K562 (cell line): ENCODE measurements at regions not wholly inside any gene's neighbourhood (a gene's known extent, or its start where the extent isn't known, plus 50 kb on each side); places are given as distances from the start of the nearest gene placed in this dataset.

ENCODE experiments used
- ATAC-seq: fragments of 200-7000 bp; cut with Tn5 transposase; 3 replicates; pipeline ENCODE4 v1.9.1; 2020; ENCODE audit warnings: moderate library complexity
- BruUV-seq: library from RNA; stranded (reverse); fragments of 400-500 nt; replicated peaks from 2 replicates; lab custom pipeline; 2021; lab: Mats Ljungman, UMichigan
- CTCF ChIA-PET: fragments of 300-600 bp; formaldehyde crosslinking; extraction: SDS; loops from one replicate; lab custom pipeline; 2021; ENCODE audit warnings: low intra/inter-chr PET ratio; lab: Yijun Ruan, JAX
- POLR2A ChIA-PET: fragments of 300-600, 350-650 bp; sonication (Branson Sonifier 250); formaldehyde crosslinking; extraction: SDS; loops from one replicate; lab custom pipeline; 2021; ENCODE audit warnings: antibody characterized with exemption, inconsistent platforms; lab: Yijun Ruan, JAX
- DNase-seq, 4 experiments: peaks; one replicate each; pipeline versions ENCODE4 v3.0.0 to v3.0.0-alpha.2; 2011 to 2018; ENCODE audit warnings: low spot score in 3 of 4, mixed read lengths in 3 of 4; ENCODE audit errors: extremely low read depth in 1 of 4
- FAIRE-seq: peaks from 2 replicates; lab custom pipeline; 2011; peaks lifted over from hg19 to GRCh38; lab: Jason Lieb, UNC
- H2AFZ ChIP-seq: 2 replicates; pipeline ENCODE4 v1.6.0; 2011; ENCODE audit warnings: low read depth, low read length, control low read depth, inconsistent platforms
- H3K27ac ChIP-seq: fragments of 200-600 bp; 3 replicates; pipeline ENCODE4 v1.8.0; 2011; ENCODE audit warnings: low read depth, mild to moderate bottlenecking, control low read depth, inconsistent platforms, low read length, moderate library complexity, mixed read lengths; ENCODE audit errors: extremely low read depth
- H3K27me3 ChIP-seq, 2 experiments: fragments of 300-600 bp in 1 of 2; 2 replicates in 1 of 2; 3 replicates in 1 of 2; pipeline versions ENCODE4 v1.6.0 to v1.8.0; 2011; ENCODE audit warnings: inconsistent platforms in 2 of 2, low read length in 2 of 2, mild to moderate bottlenecking in 1 of 2, mixed read lengths in 1 of 2, moderate library complexity in 1 of 2; ENCODE audit not compliant: control insufficient read depth in 2 of 2, insufficient read depth in 2 of 2
- H3K36me3 ChIP-seq: fragments of 300-600 bp; 3 replicates; pipeline ENCODE4 v1.8.0; 2011; ENCODE audit warnings: mild to moderate bottlenecking, low read length, inconsistent platforms; ENCODE audit not compliant: control insufficient read depth, insufficient read depth
- H3K4me1 ChIP-seq, 2 experiments: fragments of 200-600 bp in 1 of 2; replicated peaks in 1 of 2; 2 replicates in 1 of 2; 3 replicates in 1 of 2; pipeline versions ENCODE4 v1.5.1 to v1.8.0; 2011; ENCODE audit warnings: inconsistent platforms in 2 of 2, low read length in 2 of 2, mild to moderate bottlenecking in 1 of 2, mixed read lengths in 1 of 2, moderate library complexity in 1 of 2; ENCODE audit not compliant: control insufficient read depth in 2 of 2, insufficient read depth in 2 of 2
- H3K4me2 ChIP-seq: 2 replicates; pipeline ENCODE4 v1.6.1; 2011; ENCODE audit warnings: low read length, control low read depth, inconsistent platforms, mixed read lengths; ENCODE audit not compliant: insufficient read depth
- H3K4me3 ChIP-seq: fragments of 200-600 bp; sonication (generic), shearing (Covaris generic); 2 replicates; pipeline ENCODE4 v1.5.1; 2016; ENCODE audit warnings: control low read depth, inconsistent platforms
- H3K79me2 ChIP-seq: fragments of 200-600 bp; 3 replicates; pipeline ENCODE4 v1.8.0; 2011; ENCODE audit warnings: low read length, inconsistent platforms; ENCODE audit not compliant: control insufficient read depth, insufficient read depth
- H3K9ac ChIP-seq, 2 experiments: 2 replicates each; pipeline versions ENCODE4 v1.6.0 to v1.6.1; 2011; ENCODE audit warnings: low read depth in 2 of 2, low read length in 2 of 2, control low read depth in 1 of 2, inconsistent platforms in 1 of 2, mild to moderate bottlenecking in 1 of 2, mixed read lengths in 1 of 2; ENCODE audit not compliant: insufficient read depth in 1 of 2
- H3K9me1 ChIP-seq: one replicate; pipeline ENCODE4 v1.6.0; 2011; ENCODE audit warnings: inconsistent platforms, mild to moderate bottlenecking, low read length, moderate library complexity; ENCODE audit not compliant: control insufficient read depth, insufficient read depth
- H3K9me3 ChIP-seq: replicated peaks from 2 replicates; pipeline ENCODE4 v1.5.1; 2011; ENCODE audit warnings: low read depth, low read length, inconsistent platforms; ENCODE audit not compliant: control insufficient read depth, insufficient read depth
- H4K20me1 ChIP-seq: replicated peaks from 2 replicates; pipeline ENCODE4 v1.6.1; 2011; ENCODE audit warnings: low read length, inconsistent platforms, mixed read lengths; ENCODE audit not compliant: control insufficient read depth, insufficient read depth
- BRCA1 ChIP-seq, 2 experiments: fragments of 450-650 bp in 1 of 2; sonication (generic) in 1 of 2; formaldehyde crosslinking in 1 of 2; IDR thresholded peaks; 2 replicates each; pipeline versions ENCODE4 v1.5.0 to v1.6.1; 2017 to 2020; ENCODE audit warnings: mild to moderate bottlenecking in 1 of 2, missing genetic modification reagents in 1 of 2
- CHD4 ChIP-seq: fragments of 200-600 bp; sonication (generic); IDR thresholded peaks from 3 replicates; pipeline ENCODE4 v1.6.1; 2012; ENCODE audit warnings: low read depth, mild to moderate bottlenecking, mixed read lengths, low read length, inconsistent platforms; ENCODE audit not compliant: insufficient read depth, insufficient replicate concordance, poor library complexity, severe bottlenecking
- DLX4 ChIP-seq: fragments of 250-450 bp; sonication (Bioruptor Pico); IDR thresholded peaks from 2 replicates; pipeline ENCODE4 v1.6.1; 2021; ENCODE audit warnings: mild to moderate bottlenecking
- EZH2 ChIP-seq: IDR thresholded peaks from 2 replicates; pipeline ENCODE4 v1.6.1; 2012; ENCODE audit warnings: low read depth, mild to moderate bottlenecking, inconsistent platforms, low read length, borderline replicate concordance
- FOXK2 ChIP-seq, 2 experiments: fragments of 450-650 bp; IDR thresholded peaks in 1 of 2; conservative IDR thresholded peaks in 1 of 2; 2 replicates each; pipeline ENCODE4 v1.6.1; 2016; ENCODE audit warnings: low read depth in 2 of 2, mild to moderate bottlenecking in 1 of 2
- GTF2F1 ChIP-seq: IDR thresholded peaks from 2 replicates; pipeline ENCODE4 v1.6.1; 2011; ENCODE audit warnings: low read depth, low read length, improper control_type of control experiment
- ILK ChIP-seq: fragments of 450-650 bp; IDR thresholded peaks from 2 replicates; pipeline ENCODE4 v1.6.1; 2016; ENCODE audit warnings: missing genetic modification characterization, low read depth, mild to moderate bottlenecking, missing compliant biosample characterization, moderate library complexity, borderline replicate concordance
- KDM1A ChIP-seq, 2 experiments: fragments of 450-650 bp; IDR thresholded peaks; 2 replicates each; pipeline ENCODE4 v1.6.1; 2016; ENCODE audit warnings: mild to moderate bottlenecking in 2 of 2
- KLF10 ChIP-seq: fragments of 250-450 bp; sonication (Bioruptor Pico); IDR thresholded peaks from 2 replicates; pipeline ENCODE4 v1.6.1; 2021; ENCODE audit warnings: matching md5 sums
- MED1 ChIP-seq: sonication (generic); formaldehyde crosslinking; IDR thresholded peaks from 2 replicates; pipeline ENCODE4 v1.8.1; 2023; ENCODE audit warnings: missing genetic modification reagents, borderline replicate concordance
- NFE2L1 ChIP-seq: fragments of 450-650 bp; IDR thresholded peaks from 2 replicates; pipeline ENCODE4 v1.6.1; 2016; ENCODE audit warnings: missing genetic modification characterization, low read depth, mild to moderate bottlenecking, missing compliant biosample characterization, moderate library complexity, borderline replicate concordance
- PBX2 ChIP-seq, 2 experiments: IDR thresholded peaks in 1 of 2; conservative IDR thresholded peaks in 1 of 2; 2 replicates each; pipeline ENCODE4 v1.6.1; 2016; ENCODE audit warnings: low read depth in 2 of 2, mild to moderate bottlenecking in 1 of 2, missing compliant biosample characterization in 1 of 2, missing genetic modification characterization in 1 of 2, moderate library complexity in 1 of 2
- PCBP2 ChIP-seq: fragments of 200-400 bp; formaldehyde crosslinking; IDR thresholded peaks from 2 replicates; pipeline ENCODE4 v1.6.1; 2018; ENCODE audit warnings: low read length, low read depth, mild to moderate bottlenecking, moderate library complexity; ENCODE audit not compliant: poor library complexity, severe bottlenecking
- PYGO2 ChIP-seq: fragments of 450-650 bp; IDR thresholded peaks from 2 replicates; pipeline ENCODE4 v1.6.1; 2016; ENCODE audit warnings: mild to moderate bottlenecking, missing genetic modification characterization, moderate library complexity, missing compliant biosample characterization
- RBFOX2 ChIP-seq: fragments of 200-400 bp; formaldehyde crosslinking; IDR thresholded peaks from 2 replicates; pipeline ENCODE4 v1.6.1; 2017; ENCODE audit warnings: low read depth, mild to moderate bottlenecking, low read length, moderate library complexity
- RBM39 ChIP-seq: fragments of 200-400 bp; formaldehyde crosslinking; optimal IDR thresholded peaks from 2 replicates; pipeline ENCODE3; 2018; ENCODE audit warnings: low read depth, low read length
- STAT5B ChIP-seq: fragments of 250-450 bp; sonication (Bioruptor Pico); IDR thresholded peaks from 2 replicates; pipeline ENCODE4 v1.8.0; 2021; ENCODE audit warnings: mild to moderate bottlenecking, inconsistent platforms
- TAF9B ChIP-seq: fragments of 450-650 bp; IDR thresholded peaks from 2 replicates; pipeline ENCODE4 v1.6.1; 2018; ENCODE audit warnings: mild to moderate bottlenecking; ENCODE audit not compliant: partially characterized antibody
- ZNF212 ChIP-seq: fragments of 450-650 bp; formaldehyde crosslinking; IDR thresholded peaks from 2 replicates; pipeline ENCODE4 v1.4.0; 2020; ENCODE audit warnings: mild to moderate bottlenecking
- ZNF507 ChIP-seq: conservative IDR thresholded peaks from 2 replicates; pipeline ENCODE4 v1.6.1; 2017; ENCODE audit warnings: missing genetic modification characterization, missing compliant biosample characterization
- WGBS: fragments of 100-300 bp; shearing (Covaris generic); methylation state at CpG from one replicate; pipeline ENCODE4 v1.1.6; 2016; ENCODE audit warnings: low coverage, mixed read lengths; ENCODE audit not compliant: insufficient coverage; ENCODE audit errors: missing lambda C conversion rate; 5-methylcytosine and 5-hydroxymethylcytosine counted together
- in situ Hi-C: fragments of 300-500 bp; cut with MboI; formaldehyde crosslinking; loops from 4 replicates; pipeline ENCODE4 v1.15.0; 2018; ENCODE audit warnings: inconsistent platforms, mixed read lengths
- intact Hi-C: fragments of 100-400 bp; cut with micrococcal nuclease; formaldehyde crosslinking; loops from 2 replicates; pipeline ENCODE4 v1.14.2; 2022

GRCh38 chr11:129291546-129291945 is 84.1 kb upstream of the BARX2 start (continued):
- TF ChIP-seq PCBP2, result no peak
- TF ChIP-seq CHD4, result no peak
- no peak for TF ChIP-seq PBX2 (CRISPR knock-in tag; IDR thresholded peaks at IDR 0.05; ENCODE audit: low read depth)
- no peak for TF ChIP-seq PBX2 (tag; conservative IDR thresholded peaks at IDR 0.05; ENCODE audit: low read depth)
- no peak for TF ChIP-seq PYGO2 (tag)
- TF ChIP-seq GTF2F1, result no peak
- no peak for TF ChIP-seq RBFOX2
- TF ChIP-seq, all 486 proteins: peak for 0

- Histone ChIP-seq H3K9me3 (no peaks in the 10 kb centered on the region), H3K27ac (no peak overlapping the region), H3K4me2 (no peak overlapping the region), H3K79me2 (no peaks in the 10 kb centered on the region), H3K9me1 (no peaks in the 10 kb centered on the region), H3K36me3 (no peaks in the 10 kb centered on the region), H3K4me3 (no peak overlapping the region), H3K4me1 (no peaks in the 10 kb centered on the region), H4K20me1 (no peaks in the 10 kb centered on the region), H2AFZ (no peak overlapping the region), H3K9ac (no peak overlapping the region), H3K27me3 (no peaks in the 10 kb centered on the region)
- ChIA-PET POLR2A (no interaction called here), CTCF (no interaction called here)
- in situ Hi-C loops (no loop called here), intact Hi-C loops (no loop called here)
- DNase-seq (no peak), ATAC-seq (no peak), FAIRE-seq (no peak)
- 2% methylated on average over 7 of the region's 7 CpGs for WGBS
- BruUV-seq, result no TSS peak
- no peak for TF ChIP-seq ZNF507 (tag)
- no peak for TF ChIP-seq ZNF212 (CRISPR knock-in tag)
- TF ChIP-seq STAT5B (CRISPR knock-in tag), result no peak
- no peak for TF ChIP-seq KDM1A (IDR thresholded peaks at IDR 0.05)
- TF ChIP-seq ILK, result no peak
- TF ChIP-seq BRCA1 (IDR thresholded peaks at IDR 0.05), result no peak
- no peak for TF ChIP-seq BRCA1 (CRISPR knock-in tag; IDR thresholded peaks at IDR 0.05)
- TF ChIP-seq KLF10 (CRISPR knock-in tag), result no peak
- TF ChIP-seq FOXK2 (conservative IDR thresholded peaks at IDR 0.05 in 1 of 2, IDR thresholded peaks at IDR 0.05 in 1 of 2; ENCODE audit: low read depth in 2 of 2), result no peak
- TF ChIP-seq EZH2, result no peak
- TF ChIP-seq TAF9B, result no peak
- TF ChIP-seq NFE2L1 (tag), result no peak
- no peak for TF ChIP-seq MED1 (CRISPR knock-in tag)
- TF ChIP-seq DLX4 (CRISPR knock-in tag), result no peak
- no peak for TF ChIP-seq RBM39
Observed at GRCh38 chr11:129290966-129291365, 84.7 kb upstream of the BARX2 start.
